GM18858 (cell line): ENCODE measurements at regions not wholly inside any gene's neighbourhood (a gene's known extent, or its start where the extent isn't known, plus 50 kb on each side); places are given as distances from the start of the nearest gene placed in this dataset.
A peak's percentile ranks its signal among the peaks of the same experiment; 100 is the strongest.

Experiments
- ATAC-seq: cut with Tn5 transposase; IDR thresholded peaks from one replicate; pipeline ENCODE4 v1.9.1; 2021; ENCODE audit not compliant: unreplicated experiment

DNA sequence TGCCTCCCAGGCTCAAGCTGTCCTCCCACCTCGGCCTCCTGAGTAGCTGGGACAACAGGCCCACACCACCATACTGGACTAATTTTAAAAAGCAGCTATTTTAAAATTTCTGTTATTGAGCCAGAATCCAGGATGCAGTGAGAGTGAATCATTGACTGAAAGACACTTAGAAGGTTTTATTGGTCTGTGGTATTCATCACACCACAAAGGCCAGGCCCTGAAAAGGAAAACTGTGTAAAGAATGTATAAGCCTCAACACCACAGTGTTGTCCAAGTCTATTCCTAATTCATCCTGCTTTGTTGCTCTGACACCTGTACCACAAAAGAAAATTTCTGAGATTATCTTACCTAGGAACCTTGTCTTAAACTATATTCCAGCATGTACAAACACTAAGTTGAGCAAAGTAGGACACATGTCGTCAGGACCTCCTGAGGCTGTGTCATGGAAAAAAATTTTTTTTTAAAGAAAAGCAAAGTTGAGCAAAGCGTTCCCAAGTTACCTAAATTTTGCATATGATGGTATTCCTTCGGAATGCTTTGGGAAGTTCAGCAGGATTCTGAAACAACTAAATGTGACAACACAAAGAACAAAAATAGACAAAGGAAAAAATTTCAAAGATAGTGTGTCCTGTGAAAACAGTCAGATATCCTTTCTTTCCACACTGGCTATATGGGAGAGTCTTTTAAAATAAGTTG lies 129.6 kb upstream of the MKLN1 start:
- no peak for ATAC-seq

DNA sequence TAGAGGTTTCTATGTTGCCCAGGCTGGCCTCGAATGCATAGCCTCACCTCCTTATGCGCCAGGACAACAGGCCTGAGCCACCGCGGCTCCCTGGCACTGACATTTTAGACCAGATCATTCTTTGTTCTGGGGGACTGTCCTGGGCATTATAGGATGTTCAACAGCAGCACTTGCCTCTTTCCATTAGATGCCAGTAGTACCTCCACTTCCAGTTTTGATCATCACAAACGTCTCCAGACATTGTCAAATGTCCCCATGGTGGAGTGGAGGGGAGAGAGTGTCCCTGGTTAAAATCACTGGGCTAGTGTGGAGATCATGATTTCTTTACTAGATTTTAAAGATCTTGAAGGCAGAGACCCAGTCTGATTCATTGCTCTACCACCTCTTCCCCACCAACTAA lies 125.2 kb upstream of the MKLN1 start:
- no peak for ATAC-seq

DNA sequence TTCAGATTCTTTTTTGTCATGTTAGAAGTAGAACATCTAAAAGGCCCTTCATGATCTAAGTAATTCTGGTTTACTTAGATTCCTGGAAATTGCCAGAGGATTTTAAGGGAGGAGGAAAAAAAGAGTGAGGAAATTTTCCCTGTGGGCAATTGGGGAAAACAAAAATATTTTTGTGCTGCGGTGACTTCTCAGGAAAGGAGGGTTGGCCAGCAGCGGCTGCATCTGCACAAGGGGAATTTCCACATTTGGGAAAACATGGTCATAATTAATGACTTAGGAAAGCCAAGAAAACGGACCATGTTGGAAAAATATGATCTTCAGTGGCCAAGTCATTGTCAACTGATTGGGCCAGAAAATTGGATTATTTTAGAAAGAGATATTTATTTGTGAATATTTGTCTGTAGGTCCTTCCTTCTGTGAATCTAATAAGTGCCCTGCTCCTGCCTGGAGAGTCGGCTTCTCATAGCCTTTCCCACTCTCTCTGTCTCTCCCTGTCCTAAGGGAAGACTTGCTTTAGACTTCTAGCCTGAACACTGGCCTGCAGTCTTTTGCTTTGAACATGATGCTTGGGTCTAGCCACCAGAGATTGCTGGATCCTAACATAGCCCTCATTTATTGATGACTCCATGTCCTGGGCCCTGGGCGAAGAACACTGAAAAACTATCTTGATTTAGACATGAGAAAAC lies 124.2 kb upstream of the MKLN1 start:
- no peak for ATAC-seq

DNA sequence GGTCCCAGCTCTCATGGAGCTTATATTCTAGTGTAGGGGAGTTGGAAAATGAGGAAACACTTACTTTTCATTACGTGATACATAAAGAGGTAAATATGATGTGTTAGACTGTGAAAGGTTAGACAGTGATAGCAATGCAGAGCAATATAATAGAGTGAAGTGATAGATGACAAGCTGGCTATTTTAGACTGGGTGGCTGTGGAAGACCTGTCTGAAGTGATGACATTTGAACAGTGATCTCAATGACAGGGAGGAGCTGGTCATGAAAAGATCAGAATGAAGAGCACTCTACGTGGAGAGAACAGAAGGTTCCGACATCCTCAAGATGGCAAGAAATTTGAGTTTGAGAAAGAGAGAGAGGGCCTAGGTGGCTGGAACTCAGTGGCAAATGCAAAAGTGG lies 118.9 kb upstream of the MKLN1 start:
- no peak for ATAC-seq

DNA sequence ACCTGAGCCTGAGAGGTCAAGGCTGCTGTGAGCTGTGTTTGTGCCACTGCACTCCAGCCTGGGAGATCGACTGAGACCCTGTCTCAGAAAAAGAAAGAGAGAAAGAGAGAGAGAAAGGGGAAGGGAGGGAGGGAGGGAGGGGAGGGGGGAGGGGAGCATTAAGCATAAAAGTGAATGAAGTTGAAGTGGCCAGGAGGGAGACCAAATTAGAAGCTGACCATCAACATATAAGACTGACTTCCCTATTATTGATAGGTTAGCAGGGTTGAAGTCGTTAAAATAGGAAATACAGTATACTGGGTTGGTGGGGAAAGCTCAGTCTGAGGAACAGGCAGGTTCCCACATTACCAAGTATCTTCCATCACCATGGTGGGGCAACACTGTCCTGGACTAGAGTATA lies 117.1 kb upstream of the MKLN1 start:
- no peak for ATAC-seq

DNA sequence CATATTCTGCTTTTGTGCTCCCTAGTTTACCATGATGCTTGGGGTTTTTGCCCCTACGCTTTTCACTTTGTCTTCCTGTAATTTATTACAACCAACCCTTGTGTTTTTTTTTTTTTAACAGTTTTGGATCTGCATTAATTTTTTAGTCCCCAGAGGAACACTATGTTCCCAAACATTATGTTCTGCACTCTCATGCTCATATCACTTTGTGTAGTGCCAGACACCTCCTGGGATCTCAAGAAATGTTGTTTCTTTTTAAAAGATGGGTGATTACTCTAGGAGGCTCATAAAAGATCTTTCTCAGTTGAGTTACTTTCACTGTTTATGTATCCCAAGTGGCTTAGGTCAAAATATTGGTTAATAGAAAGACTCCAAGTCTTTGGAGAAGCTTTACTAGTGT lies 116.2 kb upstream of the MKLN1 start:
- no peak for ATAC-seq

DNA sequence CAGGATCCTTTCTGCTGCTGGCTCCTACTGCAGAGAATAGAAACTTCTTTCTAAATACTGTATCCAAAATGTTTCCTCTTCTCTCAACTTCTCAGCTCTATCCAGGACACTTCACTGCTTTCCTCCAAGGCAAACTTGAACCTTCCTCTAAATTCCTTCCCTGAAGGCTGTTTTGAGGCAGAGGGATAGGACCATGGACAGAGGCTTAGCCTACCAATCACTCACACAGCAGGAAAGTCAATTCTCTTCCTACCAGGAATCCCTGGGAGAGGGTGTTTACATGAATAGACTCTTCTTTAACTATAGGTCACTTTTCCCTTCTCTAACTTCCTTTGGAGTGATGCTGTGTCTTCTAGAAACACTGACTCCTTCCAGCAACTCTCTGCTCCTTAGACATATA lies 115.6 kb upstream of the MKLN1 start:
- no peak for ATAC-seq

DNA sequence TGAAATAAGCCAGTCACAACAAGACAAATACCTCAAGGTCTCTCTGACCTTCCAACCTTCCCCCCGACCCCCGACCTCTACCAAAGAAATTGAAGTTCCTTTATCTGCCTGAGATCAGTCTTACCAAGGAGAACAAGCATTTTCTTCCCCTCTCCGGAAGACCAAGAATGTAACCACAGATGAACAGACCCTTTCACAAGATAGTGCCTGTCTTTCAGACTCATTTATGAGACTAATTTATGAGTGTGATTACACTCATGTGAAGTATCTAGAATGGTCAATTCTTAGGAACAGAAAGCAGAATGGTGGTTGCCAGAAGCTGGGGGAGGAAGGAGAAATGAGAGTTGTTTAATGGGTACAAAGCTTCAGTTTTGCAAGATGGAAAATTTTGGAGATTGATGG lies 108.9 kb upstream of the MKLN1 start:
- peak; percentile 62 for ATAC-seq

DNA sequence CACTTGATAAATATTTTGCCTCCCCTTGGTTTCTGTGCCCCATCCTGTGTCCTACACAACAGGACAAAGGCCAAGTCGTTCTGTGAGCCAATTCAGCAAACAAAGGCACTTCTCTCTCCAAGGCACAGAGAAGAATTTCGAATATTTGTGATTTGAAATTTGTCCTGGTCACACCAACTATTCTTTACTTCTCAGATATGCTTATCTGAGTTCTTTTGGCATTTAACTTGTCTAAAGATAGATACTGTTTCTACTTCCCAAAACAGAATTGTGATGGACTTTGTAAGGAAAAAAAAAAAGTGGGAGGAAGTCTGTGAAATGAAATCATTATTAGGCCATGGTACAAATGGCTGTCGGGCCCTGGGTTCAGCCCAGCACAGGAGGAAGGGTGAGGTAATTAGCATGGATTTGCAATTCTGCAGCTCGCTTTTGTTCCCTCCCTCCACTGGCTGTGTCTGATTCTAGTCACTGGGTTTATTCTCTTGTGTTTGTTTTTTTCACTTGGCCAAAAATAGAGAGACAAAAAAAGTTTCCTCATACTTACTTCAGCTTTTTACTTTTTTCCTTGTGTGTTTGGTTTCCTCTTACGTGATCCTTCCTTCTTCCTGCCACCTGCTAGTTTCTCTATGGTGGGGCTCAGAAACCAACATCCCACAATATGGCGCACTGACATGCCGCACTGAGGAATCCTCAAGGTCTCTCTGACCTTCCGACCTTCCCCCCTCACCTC lies 108.2 kb upstream of the MKLN1 start:
- ATAC-seq: no peak

DNA sequence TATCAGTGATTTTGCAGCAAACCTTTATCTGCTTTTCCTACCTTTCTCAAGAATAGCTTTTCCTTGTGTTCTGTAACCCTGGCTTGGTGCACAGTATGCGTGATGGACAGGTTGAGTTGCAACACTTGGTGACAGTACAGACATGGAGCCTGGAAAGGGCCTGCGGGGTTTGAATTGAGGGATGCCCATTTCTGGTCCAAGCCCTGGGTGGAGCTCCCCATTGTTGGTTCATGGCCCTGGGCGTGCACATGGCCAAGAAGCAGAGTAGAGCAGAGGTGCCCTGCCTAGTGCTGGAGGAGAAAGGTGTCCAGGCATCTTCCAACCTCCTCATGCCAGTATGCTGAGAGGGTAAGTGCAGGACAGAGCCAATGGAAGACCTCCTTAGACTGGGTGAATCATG lies 106.6 kb upstream of the MKLN1 start:
- ATAC-seq: no peak

DNA sequence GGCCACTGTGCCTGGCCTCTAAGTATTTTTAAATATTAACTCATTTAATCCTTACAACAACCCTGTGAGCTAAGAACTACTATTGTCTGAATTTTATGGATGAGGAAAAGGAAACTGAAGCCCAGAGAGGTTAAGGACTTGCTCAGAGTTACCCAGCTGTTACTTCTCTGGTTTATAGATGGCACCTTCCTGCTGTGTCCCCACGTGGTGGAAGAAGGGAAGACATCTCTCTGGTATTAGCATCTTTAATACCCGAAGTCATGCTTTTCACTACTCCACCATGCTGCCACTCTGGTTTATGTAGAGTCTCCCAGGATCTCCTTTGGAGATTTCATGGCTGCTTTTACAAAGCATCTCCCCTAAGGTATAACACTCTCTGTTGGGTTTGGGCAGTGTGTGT lies 105.5 kb upstream of the MKLN1 start:
- no peak for ATAC-seq

DNA sequence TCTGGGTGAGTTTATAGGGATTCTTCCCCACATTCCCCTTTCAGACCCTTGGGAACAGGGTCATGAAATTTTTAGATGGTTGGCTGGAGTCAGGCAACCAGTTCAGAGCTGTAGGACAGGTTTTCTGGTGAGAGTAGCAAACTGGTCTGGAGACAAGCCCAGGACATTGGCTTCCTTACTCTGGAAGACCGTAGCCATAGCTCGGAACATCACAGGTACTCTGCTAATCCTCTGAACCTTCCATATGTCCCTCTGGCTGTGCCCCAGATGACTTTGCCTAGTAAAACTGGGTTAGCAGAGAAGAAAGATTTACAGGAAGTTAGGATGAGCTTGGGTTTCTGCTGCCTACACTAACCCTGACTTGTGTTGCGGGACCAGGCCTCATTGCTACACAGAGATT lies 104.5 kb upstream of the MKLN1 start:
- ATAC-seq: no peak

DNA sequence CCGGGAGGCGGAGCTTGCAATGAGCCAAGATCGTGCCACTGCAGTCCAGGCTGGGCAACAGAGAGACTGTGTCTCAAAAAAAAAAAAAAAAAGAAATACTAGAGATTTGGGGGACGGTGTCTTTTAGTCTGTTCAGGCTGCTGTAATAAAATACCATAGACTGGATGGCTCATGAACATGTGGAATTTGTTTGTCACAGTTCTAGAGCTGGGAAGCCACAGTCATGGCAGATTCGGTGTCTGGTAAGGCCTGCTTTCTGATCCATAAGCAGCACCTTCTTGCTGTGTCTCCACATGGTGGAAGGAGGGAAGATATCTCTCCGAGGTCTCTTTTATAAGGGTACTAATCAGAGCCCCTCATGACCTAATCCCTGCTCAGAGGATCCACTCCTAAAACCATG lies 102.7 kb upstream of the MKLN1 start:
- no peak for ATAC-seq

DNA sequence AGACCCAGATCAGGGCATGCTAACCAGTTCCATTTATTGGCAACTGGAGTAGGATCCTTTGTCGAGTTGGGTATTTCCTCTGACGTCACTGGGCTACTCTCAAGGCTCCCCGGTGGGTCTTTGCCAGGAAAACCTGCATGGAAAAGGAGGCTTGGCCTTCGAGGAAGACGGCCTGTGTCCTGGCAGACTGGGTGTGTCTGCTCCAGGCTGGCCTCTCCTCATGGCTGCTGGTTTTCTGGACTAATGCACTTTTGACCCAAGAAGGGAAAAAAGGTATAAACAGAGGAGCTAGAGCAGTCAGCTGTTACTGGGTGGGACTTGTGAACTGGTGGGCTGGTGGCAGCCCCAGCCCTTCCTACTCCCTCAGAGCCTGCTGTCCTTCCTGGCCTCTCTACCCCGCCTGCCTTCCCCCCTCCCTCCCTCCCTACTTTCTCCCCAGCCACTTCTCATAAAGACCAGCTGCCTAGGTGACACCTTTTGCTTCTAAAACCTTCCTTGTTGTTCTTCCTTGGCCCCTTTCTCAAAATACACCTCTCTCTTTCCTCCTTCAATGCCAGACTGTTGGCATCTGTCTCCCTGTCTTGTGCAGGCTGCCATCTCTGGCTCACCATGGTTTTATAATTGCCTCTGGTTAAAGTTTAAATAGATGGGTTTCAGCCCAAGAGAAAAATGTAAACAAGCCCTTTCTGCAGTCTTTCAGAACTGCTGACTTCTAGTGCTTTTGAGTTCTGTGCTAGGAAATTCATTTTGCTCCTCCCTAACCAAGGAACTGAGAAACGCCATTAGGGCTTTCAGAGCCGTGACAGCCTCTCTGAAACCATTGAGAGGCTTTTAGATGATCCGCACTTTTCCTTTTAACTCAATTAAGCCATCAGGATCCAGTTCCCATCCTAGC lies 101.8 kb upstream of the MKLN1 start:
- no peak for ATAC-seq

DNA sequence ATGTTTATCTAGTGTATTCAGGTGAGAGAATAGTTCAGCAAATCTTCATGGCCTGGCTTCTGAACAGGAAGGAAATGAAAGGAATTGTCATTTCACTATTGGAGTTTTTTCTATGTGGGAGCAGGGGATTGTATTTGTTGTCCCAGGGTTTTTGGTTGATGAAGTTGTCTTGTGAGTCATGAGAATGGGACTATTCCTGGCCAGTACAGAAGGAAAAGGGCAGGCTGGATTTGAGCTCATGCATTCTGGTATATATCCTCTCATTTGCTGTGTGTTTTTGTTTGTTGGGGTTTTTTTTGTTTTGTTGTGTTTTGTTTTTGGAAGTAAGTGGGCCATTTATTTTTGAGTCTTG lies 101.2 kb upstream of the MKLN1 start:
- no peak for ATAC-seq

DNA sequence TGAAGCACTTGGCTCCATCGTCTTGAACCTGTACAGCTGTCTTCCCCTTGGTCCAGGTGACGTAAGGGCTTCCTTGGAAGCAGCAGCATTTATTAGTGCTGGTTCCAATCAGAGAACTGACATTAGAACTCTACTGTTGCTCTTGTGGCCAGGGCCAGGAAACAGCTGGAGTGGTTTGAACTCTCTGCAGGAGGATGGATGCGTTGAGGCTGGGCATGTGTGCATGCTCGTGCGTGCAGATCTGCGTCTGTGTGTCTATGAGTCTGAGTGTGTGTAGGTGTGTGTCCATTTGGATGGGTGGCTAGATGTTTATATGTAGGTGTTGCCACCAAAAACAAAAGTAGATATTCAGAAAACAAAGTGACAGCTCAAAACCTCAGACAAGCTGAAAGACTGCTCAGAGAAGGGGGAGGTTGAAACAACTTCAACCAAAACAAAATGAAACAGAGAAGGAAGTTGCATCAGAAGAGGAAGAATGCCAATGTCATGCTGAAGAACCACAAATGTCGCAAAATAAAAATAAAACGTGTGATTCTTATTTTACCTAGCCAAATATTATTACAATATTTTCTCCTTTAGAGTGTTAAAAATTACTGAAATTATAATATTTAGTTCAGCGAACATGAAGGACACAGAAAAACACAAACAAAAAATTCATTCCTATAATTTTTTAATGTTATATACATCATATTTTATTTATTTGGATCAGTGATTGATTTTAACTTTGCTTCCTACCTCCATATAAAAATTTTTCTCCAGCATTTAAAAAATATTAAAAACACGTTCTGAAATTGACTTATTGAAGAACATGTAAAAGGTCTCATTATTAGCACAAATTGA lies 96.1 kb upstream of the MKLN1 start:
- peak; percentile 86 for ATAC-seq

DNA sequence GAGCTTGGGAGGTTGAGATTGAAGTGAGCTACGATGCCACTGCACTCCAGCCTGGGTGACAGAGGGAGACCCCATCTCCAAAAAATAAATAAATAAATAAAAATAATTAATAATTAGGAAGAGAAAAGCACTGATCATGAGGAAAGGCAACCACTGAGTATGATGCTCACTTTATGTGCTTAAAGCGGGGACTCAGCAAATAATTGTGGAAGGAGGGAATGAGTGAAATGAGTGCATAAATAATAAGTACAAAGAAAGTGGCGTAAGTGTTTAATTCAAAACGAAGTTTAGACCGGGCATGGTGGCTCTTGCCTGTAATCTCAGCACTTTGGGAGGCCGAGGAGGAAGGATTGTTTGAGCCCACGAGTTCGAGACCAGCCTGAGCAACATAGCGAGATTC lies 94.9 kb upstream of the MKLN1 start:
- no peak for ATAC-seq

DNA sequence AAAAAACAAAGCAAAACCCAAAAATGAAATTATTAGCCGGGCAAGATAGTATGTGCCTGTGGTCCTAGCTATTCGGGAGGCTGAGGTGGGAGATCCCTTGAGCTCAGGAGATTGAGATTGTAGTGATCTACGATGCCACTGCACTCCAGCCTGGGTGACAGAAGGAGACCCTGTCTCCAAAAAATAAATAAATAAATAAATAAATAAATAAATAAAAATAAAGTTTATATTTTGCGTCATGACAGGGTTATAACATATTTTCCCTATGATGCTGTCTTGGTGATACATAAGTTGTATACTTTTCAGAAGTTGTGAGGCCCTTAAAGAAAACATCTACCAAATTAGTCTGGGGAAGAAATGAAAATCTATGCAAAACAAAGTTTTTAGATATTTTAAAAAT lies 94.5 kb upstream of the MKLN1 start:
- no peak for ATAC-seq

DNA sequence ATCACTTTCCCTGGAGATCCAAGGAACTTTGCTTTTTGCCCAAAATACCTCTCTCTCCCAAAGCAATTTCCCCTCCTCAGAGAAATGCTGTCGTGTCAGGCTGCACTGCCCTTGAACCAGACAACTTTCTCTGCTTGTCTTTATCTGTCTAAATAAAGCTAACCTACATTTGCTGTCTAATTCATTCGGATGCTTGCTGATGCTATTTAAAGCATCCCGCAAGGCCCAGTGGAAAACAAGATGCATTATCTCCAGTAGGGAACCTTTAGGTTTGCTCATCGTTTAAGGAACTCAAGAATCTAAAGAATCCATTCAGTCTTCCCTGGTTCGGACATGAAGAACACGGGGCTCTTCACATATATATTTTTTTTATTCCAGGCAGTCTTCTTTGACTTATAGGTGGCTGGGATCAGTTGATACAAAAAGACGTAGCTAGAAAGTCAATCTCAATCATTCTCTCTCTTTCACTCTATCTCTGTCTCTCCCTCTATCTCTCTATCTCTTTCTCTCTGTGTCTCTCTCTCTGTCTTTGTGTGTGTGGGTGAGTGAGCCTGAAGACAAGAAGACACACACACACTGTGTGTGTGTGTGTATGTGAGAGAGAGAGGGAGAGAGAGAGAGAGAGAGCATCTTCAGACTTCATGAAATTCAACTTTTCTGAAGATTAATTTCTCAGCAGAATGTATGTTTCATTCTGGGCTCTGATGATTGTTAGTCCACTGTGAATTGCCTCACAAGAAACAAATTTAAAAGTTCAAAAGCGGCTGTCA lies 92.8 kb upstream of the MKLN1 start:
- ATAC-seq: no peak
